ENCODE measurements at regions not wholly inside any gene's neighbourhood (a gene's known extent, or its start where the extent isn't known, plus 50 kb on each side); places are given as distances from the start of the nearest gene placed in this dataset.
A peak's percentile ranks its signal among the peaks of the same experiment; 100 is the strongest.
"Not testable (repeated sequence)": the region's sequence is repeated elsewhere in the genome, so short reads cannot be mapped to it uniquely, and the experiment has no call there.

DNA sequence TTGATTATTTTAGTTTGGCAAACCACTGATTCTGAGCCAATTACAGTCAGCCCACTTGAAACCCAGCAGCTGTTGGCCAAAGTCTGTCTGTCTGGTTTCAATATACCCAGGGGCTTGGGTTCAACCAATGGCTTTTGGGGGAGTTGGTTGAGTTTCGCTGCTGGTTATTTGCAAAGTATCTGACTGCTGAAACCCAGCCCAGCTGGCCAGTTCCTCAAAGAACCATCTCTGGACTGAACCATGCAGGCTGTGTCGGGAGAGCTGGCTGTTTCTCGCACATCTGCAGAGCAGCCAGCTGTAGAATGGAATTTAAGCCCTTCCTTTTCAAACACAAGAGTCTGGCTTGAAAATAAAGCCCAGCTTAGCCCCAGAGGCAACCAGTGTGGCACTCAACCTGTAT lies 66.0 kb upstream of the PAX7 start:
- DNase-seq, result no peak

GRCh38 chr1:18565321-18565720 lies 65.3 kb upstream of the PAX7 start:
- no peak for DNase-seq

GRCh38 chr1:18568489-18568888 lies 62.2 kb upstream of the PAX7 start:
- no peak for DNase-seq

DNA sequence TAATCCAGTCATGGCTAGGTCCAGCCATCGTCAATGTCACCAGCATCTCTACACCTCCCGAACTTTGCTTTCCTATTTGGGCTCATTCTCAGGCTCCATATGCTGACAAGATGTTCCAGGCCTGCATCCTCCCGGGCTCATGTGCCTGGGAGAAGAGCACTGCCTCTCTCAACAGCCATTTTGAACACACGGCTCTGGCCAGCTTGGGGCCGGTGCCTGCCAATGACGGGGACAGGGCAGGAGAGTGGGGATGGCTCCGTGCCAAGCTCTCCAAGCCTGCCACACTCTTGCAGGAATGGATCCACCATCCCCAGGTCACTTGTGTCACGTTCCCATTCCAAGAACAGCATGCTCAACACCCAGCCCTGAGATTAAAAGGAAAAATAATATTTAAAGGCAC lies 61.4 kb upstream of the PAX7 start:
- no peak for DNase-seq

- no peak for DNase-seq
These were observed 60.7 kb upstream of the PAX7 start for GRCh38 chr1:18569811-18570545.

DNA sequence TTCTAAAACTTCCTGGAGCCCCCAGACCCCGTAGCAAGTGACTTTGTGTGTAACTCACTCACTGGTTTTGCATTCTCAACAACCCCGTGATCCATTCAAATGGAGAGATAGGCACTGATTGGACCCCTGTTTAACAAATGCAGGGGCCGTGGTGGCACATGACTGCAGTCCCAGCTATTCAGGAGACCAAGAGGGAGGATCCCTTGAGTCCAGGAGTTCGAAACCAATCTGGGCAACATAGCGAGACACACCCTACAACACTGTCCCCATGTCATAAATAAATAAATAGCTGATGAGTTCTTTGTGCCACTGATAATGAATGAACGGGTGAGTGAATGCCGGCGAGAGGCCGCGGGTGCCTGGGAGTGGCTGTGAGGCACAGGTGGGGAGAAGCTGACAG lies 59.4 kb upstream of the PAX7 start:
- no peak for DNase-seq

GRCh38 chr1:18572022-18572880 lies 58.4 kb upstream of the PAX7 start:
- no peak for DNase-seq

GRCh38 chr1:18573170-18573569 lies 57.5 kb upstream of the PAX7 start:
- no peak for DNase-seq

DNA sequence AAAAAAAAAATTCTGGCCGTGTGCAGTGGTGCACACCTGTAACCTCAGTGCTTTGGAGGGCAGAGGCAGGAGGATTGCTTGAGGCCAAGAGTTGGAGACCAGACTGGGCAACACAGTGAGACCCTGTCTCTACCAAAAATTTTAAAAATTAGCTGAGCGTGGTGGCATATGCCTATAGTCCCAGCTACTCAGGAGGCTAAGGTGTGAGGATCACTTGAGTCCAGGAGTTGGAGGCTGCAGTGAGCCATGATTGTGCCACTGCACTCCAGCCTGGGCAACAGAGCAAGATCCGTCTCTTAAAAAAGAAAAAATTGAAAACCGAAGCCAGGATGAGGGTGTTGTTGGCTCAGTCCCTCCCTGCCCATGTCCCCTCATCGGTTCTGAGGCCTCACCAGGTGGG lies 55.9 kb upstream of the PAX7 start:
- DNase-seq, result no peak

GRCh38 chr1:18575620-18576019 lies 55.0 kb upstream of the PAX7 start:
- DNase-seq, result peak; percentile 30

DNA sequence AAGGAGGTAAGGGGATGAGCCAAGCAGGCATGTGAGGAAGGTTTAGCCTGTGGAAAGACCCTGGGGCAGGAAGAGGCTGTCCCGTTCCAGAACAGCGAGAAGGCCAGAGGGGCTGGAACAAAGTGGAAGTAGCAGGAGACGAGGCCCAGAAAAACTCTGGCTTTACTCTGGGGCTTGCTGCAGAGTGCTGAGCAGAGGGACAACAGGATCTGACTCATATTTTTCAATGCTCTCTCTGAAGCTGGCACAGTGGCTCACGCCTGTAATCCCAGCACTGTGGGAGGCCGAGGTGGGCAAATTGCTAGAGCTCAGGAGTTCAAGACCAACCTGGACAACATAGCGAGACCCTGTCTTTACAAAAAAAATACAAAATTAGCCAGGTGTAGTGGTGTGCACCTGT lies 52.4 kb upstream of the PAX7 start:
- DNase-seq, result no peak

GRCh38 chr1:18579267-18579666 lies 51.4 kb upstream of the PAX7 start:
- DNase-seq, result not testable (repeated sequence)

DNA sequence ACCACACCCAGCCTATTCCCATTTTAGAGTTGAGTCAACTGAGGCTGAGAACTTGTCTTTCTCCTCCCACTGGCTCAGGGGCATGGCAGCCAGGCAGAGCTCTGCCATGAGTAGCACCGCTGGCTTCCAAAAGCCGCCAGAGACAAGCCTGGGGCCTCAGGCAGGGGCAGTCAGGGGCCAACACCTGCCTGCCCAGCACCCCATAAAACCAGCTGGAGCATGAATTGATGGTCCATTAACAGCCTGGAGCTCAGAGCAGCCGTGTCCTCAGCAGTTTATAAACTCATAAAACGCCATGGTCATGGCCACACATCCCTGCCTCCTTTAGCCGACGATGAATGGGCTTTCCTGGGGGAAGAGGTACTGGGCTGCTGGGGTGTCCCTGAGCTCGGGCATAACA lies 50.6 kb upstream of the PAX7 start:
- DNase-seq, result no peak

GRCh38 chr1:18580691-18581419 lies 49.8 kb upstream of the PAX7 start:
- DNase-seq, result no peak

Measured in activated T-cell treated with anti-CD3 and anti-CD28 coated beads for 4 hours (primary cell).